Middle frontal gyrus (tissue), 1 donor: ENCODE measurements at regions not wholly inside any gene's neighbourhood (a gene's known extent, or its start where the extent isn't known, plus 50 kb on each side); places are given as distances from the start of the nearest gene placed in this dataset.

Experiments used
- DNase-seq: peaks from one replicate; pipeline ENCODE4 v3.0.0-alpha.2; 2015; ENCODE audit warnings: low spot score; ENCODE audit errors: extremely low spot score

GRCh38 chr20:51100617-51101016 lies 77.7 kb upstream of the KCNG1 start:
- DNase-seq = no peak

GRCh38 chr20:51098284-51098810 lies 75.4 kb upstream of the KCNG1 start:
- DNase-seq = no peak

- no peak for DNase-seq
Observed at GRCh38 chr20:51097351-51098120, 74.6 kb upstream of the KCNG1 start.

- DNase-seq = no peak
Observed at GRCh38 chr20:51096582-51097267, 73.8 kb upstream of the KCNG1 start.

GRCh38 chr20:51095633-51096521 lies 73.0 kb upstream of the KCNG1 start:
- peak; percentile 15 for DNase-seq

GRCh38 chr20:51094221-51094620 lies 71.3 kb upstream of the KCNG1 start:
- DNase-seq = no peak

GRCh38 chr20:51093240-51093763 lies 70.4 kb upstream of the KCNG1 start:
- DNase-seq = no peak

GRCh38 chr20:51092338-51092737 lies 69.4 kb upstream of the KCNG1 start:
- DNase-seq = no peak

- no peak for DNase-seq
Observed at GRCh38 chr20:51091406-51092195, 68.7 kb upstream of the KCNG1 start.

GRCh38 chr20:51089840-51090239 lies 66.9 kb upstream of the KCNG1 start:
- no peak for DNase-seq

GRCh38 chr20:51089272-51089781 lies 66.4 kb upstream of the KCNG1 start:
- no peak for DNase-seq

GRCh38 chr20:51087266-51087665 lies 64.4 kb upstream of the KCNG1 start:
- DNase-seq = no peak

GRCh38 chr20:51085769-51086168 lies 62.9 kb upstream of the KCNG1 start:
- DNase-seq = no peak

GRCh38 chr20:51084593-51085377 lies 61.9 kb upstream of the KCNG1 start:
- DNase-seq = no peak

- DNase-seq = no peak
Observed at GRCh38 chr20:51083447-51083846, 60.5 kb upstream of the KCNG1 start.

GRCh38 chr20:51082988-51083387 lies 60.1 kb upstream of the KCNG1 start:
- no peak for DNase-seq

- no peak for DNase-seq
Observed at GRCh38 chr20:51080516-51080915, 57.6 kb upstream of the KCNG1 start.

GRCh38 chr20:51079488-51079887 lies 56.6 kb upstream of the KCNG1 start:
- DNase-seq = no peak

- no peak for DNase-seq
Observed at GRCh38 chr20:51077686-51078060, 54.8 kb upstream of the KCNG1 start.
